ENCODE measurements at regions not wholly inside any gene's neighbourhood (a gene's known extent, or its start where the extent isn't known, plus 50 kb on each side); places are given as distances from the start of the nearest gene placed in this dataset.

- no peak for DNase-seq (ENCODE audit: low spot score)
Observed at GRCh38 chr10:1960982-1961381, 223.7 kb upstream of the ADARB2 start.

GRCh38 chr10:1957057-1957456, 219.7 kb upstream of the ADARB2 start:
- DNase-seq (ENCODE audit: low spot score) = no peak

- no peak for DNase-seq (ENCODE audit: low spot score)
Observed at GRCh38 chr10:1954300-1954699, 217.0 kb upstream of the ADARB2 start.

- DNase-seq (ENCODE audit: low spot score) = no peak
Observed at GRCh38 chr10:1952126-1953095, 215.1 kb upstream of the ADARB2 start.

- DNase-seq (ENCODE audit: low spot score) = no peak
Observed at GRCh38 chr10:1950803-1951495, 213.6 kb upstream of the ADARB2 start.

GRCh38 chr10:1947464-1948003, 210.2 kb upstream of the ADARB2 start:
- no peak for DNase-seq (ENCODE audit: low spot score)

- DNase-seq (ENCODE audit: low spot score) = no peak
Observed at GRCh38 chr10:1944487-1944886, 207.2 kb upstream of the ADARB2 start.

GRCh38 chr10:1942478-1942877, 205.2 kb upstream of the ADARB2 start:
- DNase-seq (ENCODE audit: low spot score) = no peak

GRCh38 chr10:1939016-1939415, 201.7 kb upstream of the ADARB2 start:
- DNase-seq (ENCODE audit: low spot score) = no peak

GRCh38 chr10:1938317-1938716, 201.0 kb upstream of the ADARB2 start:
- DNase-seq (ENCODE audit: low spot score) = no peak

- no peak for DNase-seq (ENCODE audit: low spot score)
Observed at GRCh38 chr10:1935912-1936311, 198.6 kb upstream of the ADARB2 start.

GRCh38 chr10:1933215-1933614, 195.9 kb upstream of the ADARB2 start:
- no peak for DNase-seq (ENCODE audit: low spot score)

GRCh38 chr10:1932692-1933094, 195.4 kb upstream of the ADARB2 start:
- DNase-seq (ENCODE audit: low spot score) = no peak

- no peak for DNase-seq (ENCODE audit: low spot score)
Observed at GRCh38 chr10:1928606-1929005, 191.3 kb upstream of the ADARB2 start.

GRCh38 chr10:1923998-1924397, 186.7 kb upstream of the ADARB2 start:
- no peak for DNase-seq (ENCODE audit: low spot score)

GRCh38 chr10:1923586-1923985, 186.3 kb upstream of the ADARB2 start:
- no peak for DNase-seq (ENCODE audit: low spot score)

GRCh38 chr10:1920941-1921340, 183.6 kb upstream of the ADARB2 start:
- no peak for DNase-seq (ENCODE audit: low spot score)

- no peak for DNase-seq (ENCODE audit: low spot score)
Observed at GRCh38 chr10:1920127-1920526, 182.8 kb upstream of the ADARB2 start.

- no peak for DNase-seq (ENCODE audit: low spot score)
Observed at GRCh38 chr10:1911771-1912170, 174.4 kb upstream of the ADARB2 start.

GRCh38 chr10:1903982-1904381, 166.7 kb upstream of the ADARB2 start:
- no peak for DNase-seq (ENCODE audit: low spot score)

GRCh38 chr10:1896153-1896552, 158.8 kb upstream of the ADARB2 start:
- no peak for DNase-seq (ENCODE audit: low spot score)

GRCh38 chr10:1895691-1896090, 158.4 kb upstream of the ADARB2 start:
- no peak for DNase-seq (ENCODE audit: low spot score)

- DNase-seq (ENCODE audit: low spot score) = no peak
Observed at GRCh38 chr10:1894912-1895311, 157.6 kb upstream of the ADARB2 start.

All from SK-N-DZ (cell line).